Neural cell (in vitro differentiated cells): ENCODE measurements at regions not wholly inside any gene's neighbourhood (a gene's known extent, or its start where the extent isn't known, plus 50 kb on each side); places are given as distances from the start of the nearest gene placed in this dataset.

Source experiments
- H2AFZ ChIP-seq: fragments of 200-600, 300-800 bp; sonication (generic), shearing (Covaris generic); 2 replicates; pipeline ENCODE4 v1.6.0; 2014; ENCODE audit warnings: low read depth, mild to moderate bottlenecking, antibody characterized with exemption, low read length, moderate library complexity
- H3F3A ChIP-seq: fragments of 200-600 bp; shearing (Covaris generic); 2 replicates; pipeline ENCODE4 v1.6.1; 2016; ENCODE audit warnings: mild to moderate bottlenecking, moderate library complexity, mixed read lengths, antibody characterized with exemption, low read length; ENCODE audit not compliant: insufficient read depth, poor library complexity, severe bottlenecking
- H3K27ac ChIP-seq: fragments of 200-600, 300-800 bp; sonication (generic), shearing (Covaris generic); 2 replicates; pipeline ENCODE4 v1.5.1; 2014; ENCODE audit warnings: mild to moderate bottlenecking, low read length, moderate library complexity
- H3K27me3 ChIP-seq: fragments of 300-800, 200-600 bp; sonication (generic), shearing (Covaris generic); 2 replicates; pipeline ENCODE4 v1.6.0; 2014; ENCODE audit warnings: mild to moderate bottlenecking, low read depth, low read length, moderate library complexity; ENCODE audit not compliant: insufficient read depth
- H3K36me3 ChIP-seq: fragments of 300-800, 200-600 bp; sonication (generic), shearing (Covaris generic); 2 replicates; pipeline ENCODE4 v1.5.1; 2014; ENCODE audit warnings: mild to moderate bottlenecking, antibody characterized with exemption, low read length, moderate library complexity; ENCODE audit not compliant: insufficient read depth
- H3K4me2 ChIP-seq: fragments of 300-800, 200-600 bp; sonication (generic), shearing (Covaris generic); 2 replicates; pipeline ENCODE4 v1.6.0; 2014; ENCODE audit warnings: mild to moderate bottlenecking, low read length
- H3K4me3 ChIP-seq: fragments of 300-800, 200-600 bp; sonication (generic), shearing (Covaris generic); 2 replicates; pipeline ENCODE4 v1.5.1; 2014; ENCODE audit warnings: mild to moderate bottlenecking, low read length, moderate library complexity
- H3K79me2 ChIP-seq: fragments of 200-600 bp; shearing (Covaris generic); replicated peaks from 2 replicates; pipeline ENCODE4 v1.6.0; 2014; ENCODE audit warnings: mild to moderate bottlenecking, low read length, moderate library complexity; ENCODE audit not compliant: insufficient read depth
- H3K9ac ChIP-seq: fragments of 300-800, 200-600 bp; sonication (generic), shearing (Covaris generic); 2 replicates; pipeline ENCODE4 v1.6.1; 2016; ENCODE audit warnings: mild to moderate bottlenecking, low read length, mixed read lengths
- H3K9me2 ChIP-seq: fragments of 200-600 bp; shearing (Covaris generic); 2 replicates; pipeline ENCODE4 v1.6.1; 2016; ENCODE audit warnings: mild to moderate bottlenecking, low read length, mixed read lengths; ENCODE audit not compliant: insufficient read depth
- H3K9me3 ChIP-seq: fragments of 200-600, 300-800 bp; sonication (generic), shearing (Covaris generic); 2 replicates; pipeline ENCODE4 v1.6.1; 2016; ENCODE audit warnings: mild to moderate bottlenecking, mixed run types, low read length, moderate library complexity, mixed read lengths
- H4K20me1 ChIP-seq: fragments of 200-600 bp; shearing (Covaris generic); 2 replicates; pipeline ENCODE4 v1.6.1; 2016; ENCODE audit warnings: mild to moderate bottlenecking, mixed run types; ENCODE audit not compliant: insufficient read depth
- CTCF ChIP-seq: fragments of 450-650 bp; IDR thresholded peaks from 2 replicates; pipeline ENCODE4 v1.5.1; 2014; ENCODE audit warnings: antibody characterized with exemption, mild to moderate bottlenecking, moderate library complexity; ENCODE audit not compliant: poor library complexity, severe bottlenecking
- EP300 ChIP-seq: fragments of 450-650 bp; conservative IDR thresholded peaks from 2 replicates; pipeline ENCODE4 v1.6.1; 2014; ENCODE audit warnings: antibody characterized with exemption, mild to moderate bottlenecking, moderate library complexity; ENCODE audit not compliant: poor library complexity, severe bottlenecking
- EZH2 ChIP-seq: fragments of 200-600, 300-800 bp; shearing (Covaris generic), sonication (generic); IDR thresholded peaks from 2 replicates; pipeline ENCODE4 v1.6.1; 2014; ENCODE audit warnings: antibody characterized with exemption, low read length, borderline replicate concordance, mild to moderate bottlenecking; ENCODE audit not compliant: insufficient read depth, poor library complexity, severe bottlenecking
- MXI1 ChIP-seq: fragments of 450-650 bp; conservative IDR thresholded peaks from 2 replicates; pipeline ENCODE4 v1.6.1; 2014; ENCODE audit warnings: antibody characterized with exemption, mild to moderate bottlenecking; ENCODE audit not compliant: poor library complexity, severe bottlenecking
- POLR2AphosphoS5 ChIP-seq: IDR thresholded peaks from 2 replicates; pipeline ENCODE4 v1.6.1; 2012
- RAD21 ChIP-seq: fragments of 450-650 bp; conservative IDR thresholded peaks from 2 replicates; pipeline ENCODE4 v1.6.1; 2014; ENCODE audit warnings: antibody characterized with exemption, mild to moderate bottlenecking, moderate library complexity
- REST ChIP-seq: IDR thresholded peaks from 2 replicates; pipeline ENCODE4 v1.6.1; 2012; ENCODE audit warnings: borderline replicate concordance
- SMC3 ChIP-seq: fragments of 450-650 bp; conservative IDR thresholded peaks from 2 replicates; pipeline ENCODE4 v1.6.1; 2014; ENCODE audit warnings: antibody characterized with exemption, mild to moderate bottlenecking, moderate library complexity; ENCODE audit not compliant: poor library complexity
- TAF1 ChIP-seq: IDR thresholded peaks from 2 replicates; pipeline ENCODE4 v1.6.1; 2012; ENCODE audit warnings: low read depth

DNA sequence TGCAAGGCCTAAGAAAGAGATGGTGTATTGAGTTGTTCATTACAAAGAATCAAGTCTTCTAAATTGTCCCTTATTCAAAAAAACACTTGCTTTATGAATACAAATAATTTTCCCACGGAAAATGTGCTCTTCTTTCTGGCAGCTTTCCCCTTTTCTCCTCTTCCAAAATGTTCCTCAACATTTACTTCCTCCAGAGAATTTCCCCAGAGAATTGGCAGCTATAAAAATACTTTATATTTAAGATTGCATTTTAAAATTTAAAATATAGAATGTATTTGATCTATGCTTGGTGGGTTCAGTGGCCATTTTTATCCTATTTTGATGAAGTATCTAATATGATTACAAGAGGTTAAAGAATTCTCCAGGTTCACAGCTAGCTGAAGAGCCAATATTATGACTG is 521.0 kb downstream of the IQCM start:
- no peaks in the 10 kb centered on the region for H3K9me3 ChIP-seq
- H3K9me2 ChIP-seq: no peaks in the 10 kb centered on the region
- no peaks in the 10 kb centered on the region for H3K36me3 ChIP-seq
- no peak overlapping the region for H3K9ac ChIP-seq
- H4K20me1 ChIP-seq: no peaks in the 10 kb centered on the region
- TF ChIP-seq TAF1: no peak
- TF ChIP-seq POLR2AphosphoS5: no peak
- TF ChIP-seq RAD21: no peak
- H2AFZ ChIP-seq: no peak overlapping the region
- H3K27me3 ChIP-seq: no peaks in the 10 kb centered on the region
- H3K4me3 ChIP-seq: no peak overlapping the region
- H3F3A ChIP-seq: no peaks in the 10 kb centered on the region
- H3K79me2 ChIP-seq: no peaks in the 10 kb centered on the region
- no peak overlapping the region for H3K4me2 ChIP-seq
- H3K27ac ChIP-seq: no peak overlapping the region

DNA sequence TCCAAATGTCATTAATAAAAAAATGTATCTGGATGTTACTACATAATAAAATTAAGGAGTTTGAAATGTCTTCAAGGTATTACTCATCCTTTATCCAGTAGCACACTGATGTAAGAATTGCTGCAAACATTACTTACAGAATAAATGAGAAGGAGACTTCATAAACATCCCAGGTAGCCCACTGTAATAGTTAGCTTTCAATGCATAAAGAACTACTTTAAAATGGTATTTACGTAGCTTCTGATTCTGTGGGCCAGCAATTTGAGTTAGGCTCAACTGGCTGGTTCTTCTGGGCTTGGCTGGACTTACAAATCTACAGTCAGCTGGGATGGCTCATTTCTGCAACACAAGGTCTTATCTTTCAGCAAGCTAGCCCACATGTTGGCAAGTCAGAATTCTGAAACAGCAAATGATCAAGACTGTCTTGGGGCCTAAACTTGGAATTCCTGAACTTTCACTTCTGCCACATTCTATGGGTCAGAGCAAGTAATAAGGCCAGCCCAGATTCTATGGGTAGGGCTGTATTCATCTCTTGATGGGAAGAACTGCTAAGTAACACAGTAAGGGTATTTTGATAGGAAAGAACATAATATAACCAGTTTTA is 522.5 kb downstream of the IQCM start:
- H3K4me3 ChIP-seq: no peak overlapping the region
- no peaks in the 10 kb centered on the region for H3K36me3 ChIP-seq
- H3K9ac ChIP-seq: no peak overlapping the region
- H3K27me3 ChIP-seq: no peaks in the 10 kb centered on the region
- no peaks in the 10 kb centered on the region for H3K9me3 ChIP-seq
- no peak overlapping the region for H2AFZ ChIP-seq
- H4K20me1 ChIP-seq: no peaks in the 10 kb centered on the region
- H3K79me2 ChIP-seq: no peaks in the 10 kb centered on the region
- no peaks in the 10 kb centered on the region for H3K9me2 ChIP-seq
- H3K27ac ChIP-seq: no peak overlapping the region
- no peak for TF ChIP-seq TAF1
- no peak for TF ChIP-seq SMC3
- no peak for TF ChIP-seq REST
- TF ChIP-seq CTCF: no peak
- TF ChIP-seq EP300: no peak
- TF ChIP-seq MXI1: no peak
- no peak for TF ChIP-seq EZH2
- no peak for TF ChIP-seq POLR2AphosphoS5
- TF ChIP-seq RAD21: no peak
- no peak overlapping the region for H3K4me2 ChIP-seq
- no peaks in the 10 kb centered on the region for H3F3A ChIP-seq
